Inflammatory macrophage treated with lipopolysaccharide for 1 hour (primary cell): ENCODE measurements at regions not wholly inside any gene's neighbourhood (a gene's known extent, or its start where the extent isn't known, plus 50 kb on each side); places are given as distances from the start of the nearest gene placed in this dataset.
"Not testable (repeated sequence)": the region's sequence is repeated elsewhere in the genome, so short reads cannot be mapped to it uniquely, and the experiment has no call there.

Experiments
- DNase-seq, 2 donors: peaks; one replicate each; pipeline ENCODE4 v3.0.0-alpha.2; 2020 to 2022

- DNase-seq = no peak
These were observed 443.7 kb upstream of the GRM3 start for GRCh38 chr7:86199881-86200614.

GRCh38 chr7:86190351-86190750 lies 453.4 kb upstream of the GRM3 start:
- no peak for DNase-seq

GRCh38 chr7:86181474-86181873 lies 462.2 kb upstream of the GRM3 start:
- DNase-seq = no peak

GRCh38 chr7:86164827-86165226 lies 478.9 kb upstream of the GRM3 start:
- DNase-seq = no peak

GRCh38 chr7:86158111-86158510 lies 485.6 kb upstream of the GRM3 start:
- DNase-seq = no peak

- no peak for DNase-seq
These were observed 488.1 kb upstream of the GRM3 start for GRCh38 chr7:86155623-86156022.

GRCh38 chr7:86152926-86153325 lies 490.8 kb upstream of the GRM3 start:
- no peak for DNase-seq

- no peak for DNase-seq
These were observed 494.6 kb upstream of the GRM3 start for GRCh38 chr7:86149024-86149665.

GRCh38 chr7:86148501-86148900 lies 495.2 kb upstream of the GRM3 start:
- DNase-seq = no peak

GRCh38 chr7:86137343-86137742 lies 506.4 kb upstream of the GRM3 start:
- no peak for DNase-seq

- no peak for DNase-seq
These were observed 513.4 kb upstream of the GRM3 start for GRCh38 chr7:86130268-86130667.

GRCh38 chr7:86123476-86123875 lies 520.2 kb upstream of the GRM3 start:
- DNase-seq = no peak

GRCh38 chr7:86094166-86094669 lies 549.5 kb upstream of the GRM3 start:
- no peak for DNase-seq

- no peak for DNase-seq
These were observed 552.3 kb upstream of the GRM3 start for GRCh38 chr7:86091369-86091768.

- DNase-seq = no peak
These were observed 554.3 kb upstream of the GRM3 start for GRCh38 chr7:86089455-86089854.

- DNase-seq = not testable (repeated sequence)
These were observed 579.1 kb upstream of the GRM3 start for GRCh38 chr7:86064572-86064971.

- no peak for DNase-seq
These were observed 585.1 kb upstream of the GRM3 start for GRCh38 chr7:86058649-86059048.

GRCh38 chr7:86050918-86051317 lies 592.8 kb upstream of the GRM3 start:
- DNase-seq = no peak

GRCh38 chr7:86049910-86050309 lies 593.8 kb upstream of the GRM3 start:
- DNase-seq = no peak

GRCh38 chr7:86045197-86045596 lies 598.5 kb upstream of the GRM3 start:
- DNase-seq = not testable (repeated sequence)

GRCh38 chr7:86025807-86026206 lies 617.9 kb upstream of the GRM3 start:
- no peak for DNase-seq

GRCh38 chr7:86013662-86014061 lies 630.0 kb upstream of the GRM3 start:
- no peak for DNase-seq

- no peak for DNase-seq
These were observed 630.7 kb upstream of the GRM3 start for GRCh38 chr7:86012971-86013370.

- DNase-seq = no peak
These were observed 634.8 kb upstream of the GRM3 start for GRCh38 chr7:86008898-86009297.

GRCh38 chr7:86006909-86007308 lies 636.8 kb upstream of the GRM3 start:
- DNase-seq = no peak
